ENCODE measurements at regions not wholly inside any gene's neighbourhood (a gene's known extent, or its start where the extent isn't known, plus 50 kb on each side); places are given as distances from the start of the nearest gene placed in this dataset.

DNA sequence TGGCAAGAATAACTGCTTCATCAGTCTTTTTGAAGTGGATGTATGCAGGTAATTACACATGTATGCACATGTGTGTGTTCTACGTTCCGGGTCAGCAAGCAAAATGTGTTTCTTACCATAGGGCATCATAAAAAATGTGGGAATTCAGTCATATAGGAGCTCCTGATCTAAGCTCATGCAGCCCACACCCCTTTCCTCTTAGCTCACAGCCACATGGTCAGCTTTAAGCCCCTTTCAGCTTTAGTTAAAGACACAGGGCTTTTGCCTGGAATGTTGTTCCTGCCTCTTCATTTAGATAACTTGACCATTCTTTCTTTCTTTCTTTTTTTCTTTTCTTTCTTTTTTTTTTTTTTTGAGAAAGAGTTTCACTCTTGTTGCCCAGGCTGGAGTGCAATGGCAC, 258.1 kb downstream of the RPS24 start:
- Mint-ChIP-seq H3K4me1 (ENCODE audit: low read depth) (no peaks in the 10 kb centered on the region), H3K4me3 (no peak overlapping the region), H3K36me3 (ENCODE audit: low read depth) (no peaks in the 10 kb centered on the region), H3K27me3 (ENCODE audit: low read depth) (peaks cover 8% of the 10 kb centered on the region), H3K9me3 (no peaks in the 10 kb centered on the region), H3K27ac (no peak overlapping the region)
- no peak for DNase-seq (ENCODE audit: low spot score)

GRCh38 chr10:78292250-78292981, 258.8 kb downstream of the RPS24 start:
- Mint-ChIP-seq H3K4me1 (ENCODE audit: low read depth) (no peaks in the 10 kb centered on the region), H3K27me3 (ENCODE audit: low read depth) (peaks cover 8% of the 10 kb centered on the region), H3K4me3 (no peak overlapping the region), H3K36me3 (ENCODE audit: low read depth) (no peaks in the 10 kb centered on the region), H3K9me3 (no peaks in the 10 kb centered on the region), H3K27ac (no peak overlapping the region)
- DNase-seq (ENCODE audit: low spot score), result no peak

GRCh38 chr10:78292982-78293865, 259.6 kb downstream of the RPS24 start:
- no peak overlapping the region for H3K4me3 Mint-ChIP-seq
- DNase-seq (ENCODE audit: low spot score), result no peak
- H3K27me3 Mint-ChIP-seq (ENCODE audit: low read depth), result peaks cover 4% of the 10 kb centered on the region
- no peaks in the 10 kb centered on the region for H3K4me1 Mint-ChIP-seq (ENCODE audit: low read depth)
- H3K36me3 Mint-ChIP-seq (ENCODE audit: low read depth), result no peaks in the 10 kb centered on the region
- H3K27ac Mint-ChIP-seq, result no peak overlapping the region
- no peaks in the 10 kb centered on the region for H3K9me3 Mint-ChIP-seq

DNA sequence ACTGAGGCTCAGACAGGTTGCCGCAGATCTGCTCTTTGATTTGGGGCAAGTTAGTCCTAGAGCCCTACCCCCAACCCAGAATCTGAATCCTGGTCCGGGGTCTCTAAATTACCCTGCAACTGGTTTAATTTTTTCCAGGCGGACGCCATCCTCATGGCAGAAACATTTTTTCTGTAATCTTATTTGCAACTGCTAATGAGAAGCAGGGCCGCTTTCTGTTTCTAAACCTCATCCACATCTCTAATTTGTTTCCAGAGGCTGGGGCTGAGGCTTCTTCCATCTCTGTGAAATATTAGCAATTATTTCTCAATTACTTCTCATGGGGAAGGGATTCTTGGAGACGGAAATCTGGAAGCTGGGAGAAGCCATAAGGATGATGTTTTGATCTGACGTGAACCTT, 261.6 kb downstream of the RPS24 start:
- Mint-ChIP-seq H3K9me3 (no peaks in the 10 kb centered on the region), H3K4me1 (ENCODE audit: low read depth) (peaks cover 2% of the 10 kb centered on the region), H3K27ac (no peak overlapping the region), H3K36me3 (ENCODE audit: low read depth) (no peaks in the 10 kb centered on the region), H3K4me3 (no peak overlapping the region), H3K27me3 (ENCODE audit: low read depth) (no peaks in the 10 kb centered on the region)
- no peak for DNase-seq (ENCODE audit: low spot score)

DNA sequence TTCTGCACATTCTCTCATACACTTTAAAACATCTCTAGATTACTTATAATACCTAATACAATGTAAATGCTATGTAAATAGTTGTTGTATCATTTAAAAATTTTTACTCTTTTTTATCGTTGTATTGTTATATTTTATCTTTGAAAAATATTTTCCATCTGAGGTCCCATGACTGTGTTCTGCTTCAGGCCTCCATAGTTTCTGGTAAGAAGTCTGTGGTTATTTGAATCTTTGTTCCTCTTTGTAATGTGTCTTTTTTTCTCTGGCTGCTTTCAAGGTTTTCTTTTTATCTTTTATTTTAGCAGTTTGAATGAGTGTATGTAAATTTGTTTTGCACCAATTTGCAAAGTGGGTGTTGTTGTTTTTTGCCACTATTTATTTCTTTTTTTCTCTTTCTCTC, 263.1 kb downstream of the RPS24 start:
- H3K4me3 Mint-ChIP-seq, result no peak overlapping the region
- no peaks in the 10 kb centered on the region for H3K27me3 Mint-ChIP-seq (ENCODE audit: low read depth)
- no peak overlapping the region for H3K27ac Mint-ChIP-seq
- peaks cover 3% of the 10 kb centered on the region for H3K9me3 Mint-ChIP-seq
- peaks cover 2% of the 10 kb centered on the region for H3K36me3 Mint-ChIP-seq (ENCODE audit: low read depth)
- no peak for DNase-seq (ENCODE audit: low spot score)
- H3K4me1 Mint-ChIP-seq (ENCODE audit: low read depth), result peaks cover 4% of the 10 kb centered on the region

DNA sequence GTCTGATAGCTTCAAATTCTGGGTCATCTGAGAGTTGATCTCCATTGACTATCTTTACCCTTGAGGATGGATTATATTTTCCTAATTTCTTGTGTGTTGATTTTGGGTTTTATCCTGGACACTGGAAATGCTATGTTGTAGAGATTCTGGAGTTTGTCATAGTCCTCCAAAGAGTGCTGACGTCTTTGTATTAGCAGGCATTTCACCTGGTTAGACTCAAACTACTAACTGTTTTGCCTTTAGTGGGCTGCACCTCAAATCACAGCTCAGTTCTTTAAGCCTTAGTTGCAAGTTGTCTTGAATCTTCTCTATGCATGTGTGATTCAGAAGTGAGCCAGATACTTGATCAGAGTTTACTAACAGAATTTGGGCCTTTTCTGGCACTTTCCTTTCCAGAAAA, 264.3 kb downstream of the RPS24 start:
- Mint-ChIP-seq H3K36me3 (ENCODE audit: low read depth) (peaks cover 2% of the 10 kb centered on the region), H3K27ac (no peak overlapping the region), H3K9me3 (peaks cover 3% of the 10 kb centered on the region), H3K4me1 (ENCODE audit: low read depth) (peaks cover 14% of the 10 kb centered on the region), H3K4me3 (no peak overlapping the region), H3K27me3 (ENCODE audit: low read depth) (no peaks in the 10 kb centered on the region)
- no peak for DNase-seq (ENCODE audit: low spot score)

DNA sequence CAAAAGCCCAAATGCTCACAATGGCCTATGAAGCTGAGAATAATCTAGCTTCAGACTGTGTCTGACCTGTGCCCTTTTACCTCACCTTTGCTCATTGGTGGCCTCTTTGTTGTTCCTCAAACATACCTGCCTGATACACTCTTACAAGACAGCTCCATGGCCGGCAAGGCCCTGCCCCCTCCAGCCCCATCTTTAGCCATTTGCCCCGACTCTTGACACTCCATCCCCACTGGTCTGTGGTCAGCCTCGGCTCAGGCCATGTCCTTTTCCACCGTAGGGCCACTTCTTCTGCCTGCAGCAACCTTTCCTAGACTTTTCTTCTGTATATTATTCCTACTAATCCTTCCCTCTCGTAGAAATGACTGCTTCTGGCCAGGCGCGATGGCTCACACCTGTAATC, 265.2 kb downstream of the RPS24 start:
- Mint-ChIP-seq H3K9me3 (peaks cover 3% of the 10 kb centered on the region), H3K4me3 (no peak overlapping the region), H3K27ac (no peak overlapping the region), H3K36me3 (ENCODE audit: low read depth) (peaks cover 2% of the 10 kb centered on the region), H3K27me3 (ENCODE audit: low read depth) (no peaks in the 10 kb centered on the region), H3K4me1 (ENCODE audit: low read depth) (peaks cover 19% of the 10 kb centered on the region)
- DNase-seq (ENCODE audit: low spot score), result no peak

- H3K27ac Mint-ChIP-seq, result no peak overlapping the region
- DNase-seq (ENCODE audit: low spot score), result no peak
- H3K4me3 Mint-ChIP-seq, result no peak overlapping the region
- H3K27me3 Mint-ChIP-seq (ENCODE audit: low read depth), result no peaks in the 10 kb centered on the region
- peaks cover 2% of the 10 kb centered on the region for H3K36me3 Mint-ChIP-seq (ENCODE audit: low read depth)
- peaks cover 3% of the 10 kb centered on the region for H3K9me3 Mint-ChIP-seq
- H3K4me1 Mint-ChIP-seq (ENCODE audit: low read depth), result peaks cover 19% of the 10 kb centered on the region
Observed at GRCh38 chr10:78299851-78300468, 266.3 kb downstream of the RPS24 start.

- Mint-ChIP-seq H3K4me1 (ENCODE audit: low read depth) (peaks cover 19% of the 10 kb centered on the region), H3K9me3 (peaks cover 3% of the 10 kb centered on the region), H3K27ac (no peak overlapping the region), H3K27me3 (ENCODE audit: low read depth) (peaks cover 4% of the 10 kb centered on the region), H3K4me3 (no peak overlapping the region), H3K36me3 (ENCODE audit: low read depth) (peaks cover 2% of the 10 kb centered on the region)
- DNase-seq (ENCODE audit: low spot score), result no peak
Observed at GRCh38 chr10:78300526-78300925, 266.9 kb downstream of the RPS24 start.

- no peak for DNase-seq (ENCODE audit: low spot score)
- H3K27me3 Mint-ChIP-seq (ENCODE audit: low read depth), result peaks cover 12% of the 10 kb centered on the region
- H3K4me3 Mint-ChIP-seq, result peak overlapping the region; percentile 6
- peaks cover 19% of the 10 kb centered on the region for H3K4me1 Mint-ChIP-seq (ENCODE audit: low read depth)
- H3K36me3 Mint-ChIP-seq (ENCODE audit: low read depth), result peaks cover 2% of the 10 kb centered on the region
- H3K9me3 Mint-ChIP-seq, result peaks cover 3% of the 10 kb centered on the region
- H3K27ac Mint-ChIP-seq, result no peak overlapping the region
Observed at GRCh38 chr10:78301481-78301880, 267.8 kb downstream of the RPS24 start.

- DNase-seq (ENCODE audit: low spot score), result no peak
- peak overlapping the region; percentile 94 for H3K4me3 Mint-ChIP-seq
Observed at GRCh38 chr10:78301891-78302738, 268.5 kb downstream of the RPS24 start.

GRCh38 chr10:78302739-78302988, 269.0 kb downstream of the RPS24 start:
- H3K36me3 Mint-ChIP-seq (ENCODE audit: low read depth), result peaks cover 2% of the 10 kb centered on the region
- DNase-seq (ENCODE audit: low spot score), result no peak
- peaks cover 3% of the 10 kb centered on the region for H3K9me3 Mint-ChIP-seq
- peak overlapping the region; percentile 94 for H3K4me3 Mint-ChIP-seq
- peaks cover 19% of the 10 kb centered on the region for H3K4me1 Mint-ChIP-seq (ENCODE audit: low read depth)
- peaks cover 23% of the 10 kb centered on the region for H3K27me3 Mint-ChIP-seq (ENCODE audit: low read depth)
- H3K27ac Mint-ChIP-seq, result peak overlapping the region; percentile 98

More at GRCh38 chr10:78301891-78302738, 268.5 kb downstream of the RPS24 start:
- Mint-ChIP-seq H3K36me3 (ENCODE audit: low read depth) (peaks cover 2% of the 10 kb centered on the region), H3K27me3 (ENCODE audit: low read depth) (peaks cover 19% of the 10 kb centered on the region), H3K4me1 (ENCODE audit: low read depth) (peaks cover 19% of the 10 kb centered on the region), H3K9me3 (peaks cover 3% of the 10 kb centered on the region), H3K27ac (peak overlapping the region; percentile 98)

DNA sequence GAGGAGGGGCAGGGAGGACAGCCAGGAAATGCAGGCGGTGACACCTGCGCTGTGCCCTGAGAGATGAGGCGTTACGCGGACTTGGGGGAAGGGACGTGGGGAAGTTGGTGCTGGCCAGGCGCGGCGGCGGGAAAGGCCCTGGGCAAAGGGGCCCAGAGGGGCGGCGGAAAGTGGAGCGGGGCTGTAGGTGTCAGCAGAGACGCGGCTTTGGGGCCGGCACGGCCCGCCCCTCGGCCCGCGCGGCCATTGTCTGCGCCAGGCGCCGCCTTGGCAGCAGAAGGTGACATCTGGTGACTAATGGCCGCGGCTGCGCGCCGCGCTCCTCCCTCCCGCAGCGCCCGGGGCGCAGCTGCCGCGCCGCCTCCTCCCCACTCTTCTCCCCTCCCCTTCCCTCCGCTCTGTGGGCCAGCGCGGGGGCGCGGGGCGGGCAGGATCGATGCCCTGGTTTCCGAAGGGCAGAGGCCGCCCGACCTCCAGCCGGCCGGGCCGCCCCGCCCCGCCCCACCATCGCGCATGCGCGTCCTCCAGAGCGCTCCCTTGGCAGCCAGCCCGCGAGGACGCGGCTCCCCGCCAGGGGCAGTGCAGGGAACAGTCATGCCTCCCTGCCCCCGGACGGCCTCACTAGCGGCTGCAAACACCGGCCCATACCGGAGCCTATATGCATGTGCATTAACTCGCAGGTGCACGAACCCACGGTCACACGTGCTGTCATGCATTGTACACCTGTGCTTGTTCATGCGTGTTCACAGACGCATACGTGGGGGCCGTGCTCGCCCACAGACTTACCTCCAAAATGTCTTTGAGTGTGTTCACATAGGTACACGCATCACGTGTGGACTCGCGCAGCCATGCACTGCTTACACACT, 269.6 kb downstream of the RPS24 start:
- Mint-ChIP-seq H3K4me1 (ENCODE audit: low read depth) (peaks cover 19% of the 10 kb centered on the region), H3K27ac (peak overlapping the region; percentile 98), H3K27me3 (ENCODE audit: low read depth) (peaks cover 24% of the 10 kb centered on the region), H3K9me3 (peaks cover 3% of the 10 kb centered on the region), H3K36me3 (ENCODE audit: low read depth) (peaks cover 2% of the 10 kb centered on the region), H3K4me3 (peak overlapping the region; percentile 94)
- DNase-seq (ENCODE audit: low spot score), result peak; percentile 96

Measured in T-helper 2 cell treated with Interferon-gamma antibody and Interleukin-4, amounts not matched to agents 5 μg/mL and 100 μg/mL, for 36 hours (primary cell).